DND-41 (cell line): ENCODE measurements at regions not wholly inside any gene's neighbourhood (a gene's known extent, or its start where the extent isn't known, plus 50 kb on each side); places are given as distances from the start of the nearest gene placed in this dataset.

Experiments
- ATAC-seq: fragments of 200-7000 bp; cut with Tn5 transposase; 3 replicates; pipeline ENCODE4 v1.9.1; 2021; ENCODE audit warnings: low read depth; ENCODE audit not compliant: insufficient read depth
- DNase-seq: peaks from one replicate; pipeline ENCODE4 v3.0.0-alpha.2; 2020
- H2AFZ ChIP-seq: 2 replicates; pipeline ENCODE4 v1.6.0; 2012; ENCODE audit warnings: low read depth, low read length
- H3K27ac ChIP-seq: 2 replicates; pipeline ENCODE4 v1.5.1; 2012; ENCODE audit warnings: low read length, inconsistent platforms
- H3K27me3 ChIP-seq: fragments of 200-600 bp; sonication (generic); 2 replicates; pipeline ENCODE4 v1.6.0; 2012; ENCODE audit warnings: low read length, mild to moderate bottlenecking, inconsistent platforms; ENCODE audit not compliant: insufficient read depth, poor library complexity
- H3K36me3 ChIP-seq: 2 replicates; pipeline ENCODE4 v1.5.1; 2012; ENCODE audit warnings: low read length, inconsistent platforms; ENCODE audit not compliant: insufficient read depth
- H3K4me1 ChIP-seq: 2 replicates; pipeline ENCODE4 v1.5.1; 2012; ENCODE audit warnings: mild to moderate bottlenecking, low read length; ENCODE audit not compliant: insufficient read depth
- H3K4me2 ChIP-seq: 2 replicates; pipeline ENCODE4 v1.6.0; 2012; ENCODE audit warnings: mild to moderate bottlenecking, moderate library complexity, low read length, inconsistent platforms; ENCODE audit not compliant: insufficient read depth
- H3K4me3 ChIP-seq, 2 experiments: fragments of 200-600 bp in 1 of 2; shearing (Covaris generic) in 1 of 2; 2 replicates each; pipeline ENCODE4 v1.5.1; 2012 to 2016; ENCODE audit warnings: inconsistent platforms in 2 of 2, low read length in 2 of 2, mild to moderate bottlenecking in 2 of 2, low read depth in 1 of 2, moderate library complexity in 1 of 2
- H3K79me2 ChIP-seq: 2 replicates; pipeline ENCODE4 v1.6.0; 2012; ENCODE audit warnings: low read length, inconsistent platforms; ENCODE audit not compliant: insufficient read depth
- H3K9ac ChIP-seq: 2 replicates; pipeline ENCODE4 v1.6.0; 2012; ENCODE audit warnings: low read depth, mild to moderate bottlenecking, inconsistent platforms, low read length, moderate library complexity
- H3K9me3 ChIP-seq: 2 replicates; pipeline ENCODE4 v1.5.1; 2012; ENCODE audit warnings: low read length, moderate library complexity, mild to moderate bottlenecking, inconsistent platforms; ENCODE audit not compliant: insufficient read depth, severe bottlenecking
- H4K20me1 ChIP-seq: 2 replicates; pipeline ENCODE4 v1.6.0; 2012; ENCODE audit warnings: low read length; ENCODE audit not compliant: insufficient read depth
- CTCF ChIP-seq: IDR thresholded peaks from 2 replicates; pipeline ENCODE4 v1.5.1; 2012; ENCODE audit warnings: borderline replicate concordance, low read length, moderate library complexity, mild to moderate bottlenecking; ENCODE audit not compliant: poor library complexity, severe bottlenecking; ENCODE audit errors: extremely low read depth
- EZH2 ChIP-seq: IDR thresholded peaks from 3 replicates; pipeline ENCODE4 v1.6.1; 2012; ENCODE audit warnings: borderline replicate concordance, low read depth, mild to moderate bottlenecking, moderate library complexity, low read length, inconsistent platforms; ENCODE audit not compliant: severe bottlenecking

GRCh38 chr1:25001125-25001915 is 71.2 kb upstream of the RUNX3 start:
- Histone ChIP-seq H3K4me3 (no peak overlapping the region), H3K4me1 (peaks cover 24% of the 10 kb centered on the region), H3K27ac (no peak overlapping the region), H4K20me1 (0 out of 2 replicates have a peak, but pooled peaks cover 2% of the 10 kb centered on the region), H3K36me3 (no peaks in the 10 kb centered on the region), H3K9me3 (no peaks in the 10 kb centered on the region), H3K9ac (no peak overlapping the region), H3K27me3 (no peaks in the 10 kb centered on the region), H3K4me2 (no peak overlapping the region), H2AFZ (no peak overlapping the region), H3K79me2 (no peaks in the 10 kb centered on the region)
- no peak for DNase-seq
- no peak for TF ChIP-seq EZH2
- TF ChIP-seq CTCF = no peak
- no peak for ATAC-seq

GRCh38 chr1:24999906-25000305 is 69.8 kb upstream of the RUNX3 start:
- no peak for TF ChIP-seq CTCF
- TF ChIP-seq EZH2 = no peak
- peaks cover 24% of the 10 kb centered on the region for H3K4me1 ChIP-seq
- H3K4me3 ChIP-seq = no peak overlapping the region
- H3K27ac ChIP-seq = no peak overlapping the region
- H3K36me3 ChIP-seq = no peaks in the 10 kb centered on the region
- no peak overlapping the region for H2AFZ ChIP-seq
- H3K9me3 ChIP-seq = no peaks in the 10 kb centered on the region
- no peak for DNase-seq
- ATAC-seq = no peak
- peaks cover 2% of the 10 kb centered on the region; the same call in 1 of the 2 replicates for H4K20me1 ChIP-seq
- no peaks in the 10 kb centered on the region for H3K79me2 ChIP-seq
- no peak overlapping the region for H3K4me2 ChIP-seq
- no peak overlapping the region for H3K9ac ChIP-seq
- H3K27me3 ChIP-seq = no peaks in the 10 kb centered on the region

- H3K4me2 ChIP-seq = no peak overlapping the region
- no peak overlapping the region for H3K27ac ChIP-seq
Measured at GRCh38 chr1:24999426-24999825, 69.3 kb upstream of the RUNX3 start.

More at GRCh38 chr1:24999426-24999825, 69.3 kb upstream of the RUNX3 start:
- no peak for DNase-seq
- Histone ChIP-seq H3K4me1 (peaks cover 24% of the 10 kb centered on the region), H3K9me3 (no peaks in the 10 kb centered on the region), H3K9ac (no peak overlapping the region), H2AFZ (no peak overlapping the region), H3K4me3 (no peak overlapping the region), H3K79me2 (no peaks in the 10 kb centered on the region), H3K36me3 (no peaks in the 10 kb centered on the region), H4K20me1 (peaks cover 2% of the 10 kb centered on the region; the same call in 1 of the 2 replicates), H3K27me3 (no peaks in the 10 kb centered on the region)
- ATAC-seq = no peak
- TF ChIP-seq EZH2 (no peak), CTCF (no peak)
